RCC 7860 (cell line): ENCODE measurements at regions not wholly inside any gene's neighbourhood (a gene's known extent, or its start where the extent isn't known, plus 50 kb on each side); places are given as distances from the start of the nearest gene placed in this dataset.
"Not testable (repeated sequence)": the region's sequence is repeated elsewhere in the genome, so short reads cannot be mapped to it uniquely, and the experiment has no call there.

Source experiments
- DNase-seq: peaks from one replicate; pipeline ENCODE4 v3.0.0-alpha.2; 2015; ENCODE audit warnings: low spot score
- FAIRE-seq: peaks from 2 replicates; lab custom pipeline; 2012; peaks lifted over from hg19 to GRCh38; lab: Jason Lieb, UNC

DNA sequence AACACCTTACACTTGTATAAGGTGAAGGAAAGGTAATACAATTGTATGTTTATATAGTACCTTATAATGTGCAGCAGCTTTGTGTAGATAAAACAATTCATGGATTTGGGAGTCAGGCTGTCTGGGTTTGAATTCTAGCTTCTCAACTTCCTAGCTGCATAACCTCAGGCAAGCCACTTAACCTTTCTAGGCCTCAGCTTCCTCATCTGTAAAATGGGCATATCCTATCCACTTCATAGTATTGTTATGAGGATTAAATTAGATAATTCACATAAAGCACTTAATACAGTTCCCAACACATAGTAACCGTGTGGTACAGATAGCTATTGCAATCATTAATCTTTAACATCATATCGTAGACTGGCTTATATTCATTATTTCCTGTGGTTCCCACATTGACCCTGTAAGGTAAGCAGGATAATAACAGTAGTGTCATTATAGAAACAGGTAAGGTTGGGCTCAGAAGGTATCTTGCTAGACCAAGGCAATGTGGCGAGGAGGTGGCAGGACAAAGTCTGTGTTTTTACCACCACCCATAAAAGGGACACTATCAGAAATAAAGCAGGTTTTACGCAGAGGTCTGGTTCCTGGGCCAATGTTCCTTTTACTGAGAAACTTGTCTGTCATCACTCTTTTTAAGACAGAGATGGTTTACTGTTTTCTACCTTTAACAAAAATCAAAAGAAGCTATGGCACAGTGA is 334.1 kb downstream of the RRAGC start:
- no peak for DNase-seq
- FAIRE-seq = no peak

DNA sequence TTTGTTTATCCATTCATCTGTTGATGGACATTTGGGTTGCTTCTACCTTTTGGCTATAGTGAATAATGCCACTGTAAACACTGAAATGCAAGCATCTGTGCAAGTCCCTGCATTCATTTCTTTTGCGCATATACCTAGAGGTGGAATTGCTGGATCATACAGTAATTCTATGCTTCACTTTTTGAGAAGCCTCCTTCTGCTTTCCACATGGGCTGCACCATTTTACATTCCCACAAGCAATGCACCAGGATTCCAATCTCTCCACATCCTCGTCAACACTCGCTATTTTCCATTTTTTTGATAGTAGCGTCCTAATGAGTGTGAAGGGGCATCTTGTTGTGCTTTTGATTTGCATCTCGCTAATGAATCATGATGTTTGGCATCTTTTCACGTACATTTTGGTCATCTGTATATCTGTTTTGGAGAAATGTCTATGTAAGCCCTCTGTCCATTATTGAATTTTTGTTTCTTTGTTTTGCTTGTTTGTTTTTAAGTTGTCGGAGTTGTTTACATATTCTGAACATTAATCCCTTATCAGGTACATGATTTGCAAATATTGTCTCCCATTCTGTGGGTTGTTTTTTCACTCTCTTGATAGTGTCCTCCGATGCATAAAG is 335.4 kb downstream of the RRAGC start:
- no peak for FAIRE-seq
- DNase-seq = no peak

DNA sequence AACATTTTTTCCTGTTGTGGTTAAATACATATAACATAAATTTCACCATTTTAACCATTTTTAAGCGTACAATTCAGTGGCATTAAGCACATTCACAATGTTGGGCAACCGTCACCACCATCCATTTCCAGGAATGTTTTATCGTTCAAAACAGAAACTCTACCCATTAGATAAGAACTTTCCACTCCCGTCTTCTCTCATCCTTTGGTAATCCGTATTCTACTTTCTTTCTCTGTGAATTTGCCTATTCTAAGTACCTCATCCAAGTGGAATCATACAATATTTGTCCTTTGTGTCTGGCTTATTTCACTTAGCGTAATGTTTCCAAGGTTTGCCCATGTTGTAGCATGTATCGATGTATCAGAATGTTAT is 336.0 kb downstream of the RRAGC start:
- no peak for FAIRE-seq

GRCh38 chr1:38522915-38523567 is 336.5 kb downstream of the RRAGC start:
- DNase-seq (no peak), FAIRE-seq (no peak)

More for the DNA sequence above, 336.0 kb downstream of the RRAGC start:
- DNase-seq = no peak

GRCh38 chr1:38516560-38516959 is 343.0 kb downstream of the RRAGC start:
- FAIRE-seq (no peak), DNase-seq (no peak)

- DNase-seq = no peak
- no peak for FAIRE-seq
These were observed 346.8 kb downstream of the RRAGC start for GRCh38 chr1:38512789-38513188.

DNA sequence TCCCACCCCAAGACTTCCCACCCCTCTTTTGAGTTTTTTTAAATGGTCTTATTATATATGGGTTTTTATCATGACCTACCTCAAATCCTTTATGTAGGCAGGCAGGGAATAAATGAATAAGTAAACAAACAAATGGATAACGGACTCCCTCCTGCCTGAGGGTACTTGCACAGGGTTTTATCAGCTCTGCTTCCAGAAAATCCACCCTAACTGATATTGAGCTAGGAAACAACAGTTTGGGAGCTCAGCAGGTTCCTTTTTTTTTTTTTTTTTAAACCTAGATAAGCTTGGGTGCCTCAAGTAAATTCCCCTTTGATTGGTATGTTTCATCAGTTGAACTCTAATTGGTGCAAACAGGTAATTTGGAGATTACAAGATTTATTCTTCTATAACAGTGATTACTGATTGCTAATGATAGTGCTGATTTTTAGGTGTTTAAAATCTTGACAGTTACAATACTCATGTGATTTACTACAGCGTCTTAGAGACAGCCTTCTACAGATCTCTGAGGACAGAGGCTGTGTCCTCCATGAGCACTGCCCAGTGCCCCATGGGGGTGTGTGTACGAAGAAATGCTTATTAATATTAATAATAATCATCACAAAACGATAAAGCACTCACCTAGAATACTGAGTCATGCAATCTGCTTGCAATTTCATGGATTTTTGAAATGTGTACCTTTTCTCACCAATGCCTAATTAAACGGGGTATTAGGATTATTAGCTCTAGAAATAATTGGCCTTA is 347.4 kb downstream of the RRAGC start:
- FAIRE-seq = no peak
- DNase-seq = no peak

GRCh38 chr1:38508232-38508631 is 351.3 kb downstream of the RRAGC start:
- FAIRE-seq (no peak), DNase-seq (no peak)

DNA sequence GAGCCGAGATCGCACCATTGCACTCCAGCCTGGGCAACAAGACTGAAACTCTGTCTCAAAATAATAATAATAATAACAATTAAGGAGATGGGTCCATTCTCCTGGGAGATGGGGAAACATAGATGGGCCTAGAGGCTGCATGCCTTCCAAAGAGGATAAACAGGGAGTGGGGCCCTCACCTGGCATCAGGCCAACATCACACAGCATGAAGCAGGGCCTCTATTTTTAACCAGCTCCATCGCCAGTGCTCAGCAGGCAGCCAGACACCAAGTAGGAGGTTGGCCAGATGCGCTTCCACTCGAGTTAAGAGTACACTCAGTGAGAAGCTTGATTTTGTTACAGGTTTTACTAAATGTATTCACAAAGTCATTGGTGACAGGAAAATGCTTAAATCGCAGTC is 352.0 kb downstream of the RRAGC start:
- no peak for FAIRE-seq
- DNase-seq = no peak

GRCh38 chr1:38505944-38506343 is 353.6 kb downstream of the RRAGC start:
- FAIRE-seq (no peak), DNase-seq (no peak)

DNA sequence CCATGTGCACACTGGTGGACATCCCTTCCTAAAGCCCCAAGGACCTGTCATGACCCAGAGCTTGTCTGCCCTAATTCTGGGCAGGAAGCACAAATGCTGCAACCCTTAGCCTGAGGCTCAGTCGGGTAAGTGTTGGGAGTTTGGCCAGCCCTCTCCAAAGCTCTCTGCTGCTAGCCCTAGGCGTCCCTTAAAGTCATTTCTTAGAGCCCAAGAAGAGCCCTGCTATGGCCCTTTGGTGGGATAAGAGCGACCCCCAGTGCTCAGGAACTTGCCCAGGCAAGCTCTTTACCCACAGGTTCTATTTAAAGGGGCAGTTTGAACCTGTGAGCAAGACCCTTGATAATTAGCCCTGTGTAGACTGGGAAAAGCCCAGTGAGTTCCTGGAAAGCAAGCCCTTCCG is 356.8 kb downstream of the RRAGC start:
- no peak for FAIRE-seq
- DNase-seq = no peak

DNA sequence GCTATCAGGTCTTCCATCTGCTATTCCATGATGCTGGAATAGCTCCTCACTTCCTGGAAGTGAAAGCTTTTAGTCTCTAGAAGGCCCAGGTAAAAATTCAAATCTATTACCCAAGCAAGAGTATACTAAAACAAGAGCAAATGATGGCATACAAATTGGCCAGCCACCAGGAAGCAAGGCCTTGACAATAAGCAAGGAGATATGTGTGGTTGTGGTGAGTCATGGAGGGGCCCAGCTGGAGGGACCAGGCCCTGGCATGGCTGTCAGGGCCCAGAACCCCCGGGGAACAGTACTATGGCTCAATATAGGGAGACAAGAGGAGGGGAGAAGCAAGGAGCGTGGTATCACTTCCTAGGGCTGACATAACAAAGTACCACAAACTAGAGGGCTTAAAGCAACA is 358.7 kb downstream of the RRAGC start:
- DNase-seq (no peak), FAIRE-seq (no peak)

DNA sequence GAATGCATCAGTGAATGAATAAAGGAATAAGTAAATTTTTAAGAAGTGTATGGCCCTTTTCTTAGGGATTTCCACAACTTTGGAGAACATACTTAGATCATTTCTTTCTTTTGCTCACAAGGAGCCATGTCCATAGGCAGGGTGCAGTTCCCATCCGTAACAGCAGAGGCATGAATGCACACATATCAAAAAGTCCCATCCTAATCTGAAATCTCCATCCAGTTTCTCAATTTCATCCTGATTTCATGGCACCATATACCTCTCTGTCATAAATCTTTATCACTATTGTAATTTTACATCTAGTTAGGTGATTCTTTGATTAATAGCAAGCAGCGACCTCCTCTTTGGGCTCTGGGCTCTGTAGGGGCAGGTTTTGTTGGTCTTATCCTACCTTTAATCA is 359.2 kb downstream of the RRAGC start:
- DNase-seq = no peak
- FAIRE-seq = no peak

DNA sequence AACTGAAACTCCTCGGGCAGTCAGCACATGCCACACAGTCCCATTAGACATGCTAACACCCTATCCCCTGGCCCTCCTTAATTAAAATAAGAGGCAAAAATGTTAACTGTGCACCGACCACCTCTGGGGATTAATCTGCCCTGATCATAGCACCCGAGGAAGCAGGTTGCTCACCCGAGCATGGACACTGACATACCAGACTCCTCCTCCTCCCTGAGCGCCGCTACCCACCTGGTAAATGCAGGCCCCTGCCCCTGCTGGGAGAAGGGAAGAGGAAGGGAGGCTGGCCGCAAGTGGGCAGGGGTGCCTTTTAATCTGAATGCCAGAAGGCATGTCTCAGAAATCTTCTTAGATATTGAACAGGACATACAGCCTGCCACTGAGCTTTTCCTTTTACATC is 360.9 kb downstream of the RRAGC start:
- no peak for DNase-seq
- no peak for FAIRE-seq

DNA sequence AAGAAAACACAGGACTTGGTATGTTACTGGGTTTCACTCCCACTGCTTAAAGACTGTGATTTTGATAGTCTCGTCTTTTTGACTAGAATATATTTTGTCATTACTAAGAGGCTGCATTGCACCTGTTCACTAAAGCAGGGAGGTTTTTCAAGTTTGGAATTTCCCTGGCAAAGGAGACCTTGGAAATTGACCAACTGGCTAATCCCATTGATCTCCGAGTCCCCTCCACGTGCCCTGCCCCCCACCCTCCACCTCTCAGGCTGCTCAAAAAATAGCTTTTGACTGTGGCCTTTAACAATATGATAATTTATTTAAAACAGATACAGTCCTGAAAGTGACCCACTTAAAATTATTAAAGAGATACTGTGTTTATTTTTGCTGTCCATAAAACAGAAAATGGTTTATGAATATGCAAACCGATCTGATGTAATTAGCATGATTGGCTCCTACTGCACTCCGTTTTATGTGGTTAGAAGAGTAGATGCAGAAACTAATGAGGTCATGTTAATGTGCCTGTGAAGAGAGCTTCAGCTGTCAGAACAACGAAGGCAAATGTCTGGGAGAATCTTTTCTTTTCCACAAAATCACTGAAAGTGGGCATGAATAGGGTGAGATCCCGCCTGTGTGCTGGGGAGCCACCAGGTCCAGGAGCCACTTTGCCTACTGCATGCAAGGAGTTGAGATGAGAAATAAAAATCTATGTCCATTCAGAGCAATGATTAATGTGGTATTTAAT is 361.5 kb downstream of the RRAGC start:
- FAIRE-seq (no peak), DNase-seq (no peak)

GRCh38 chr1:38493306-38493705 is 366.3 kb downstream of the RRAGC start:
- not testable (repeated sequence) for FAIRE-seq, DNase-seq

DNA sequence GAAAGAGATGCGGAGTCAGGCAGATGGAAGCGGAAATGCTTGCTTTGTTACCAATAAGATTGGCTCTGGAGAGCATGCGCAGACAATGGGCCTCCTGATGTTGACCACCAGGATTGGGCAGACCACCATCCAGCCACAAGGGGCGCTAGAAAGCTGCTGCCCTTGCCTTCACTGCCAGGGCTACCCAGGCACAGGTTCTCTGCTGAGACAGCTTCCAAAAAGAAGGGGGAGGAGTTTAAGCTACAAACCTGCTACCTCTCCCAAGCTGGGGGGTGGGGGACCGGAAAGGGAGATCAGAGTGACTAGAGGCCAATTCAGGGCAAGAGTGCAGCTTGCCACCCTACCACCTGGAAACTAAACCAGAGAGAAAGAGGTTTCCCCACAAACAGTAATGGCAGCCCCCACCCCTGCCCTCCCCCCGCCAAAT is 369.7 kb downstream of the RRAGC start:
- FAIRE-seq (no peak), DNase-seq (no peak)

GRCh38 chr1:38488162-38488898 is 371.2 kb downstream of the RRAGC start:
- DNase-seq = no peak

GRCh38 chr1:38487396-38487795 is 372.2 kb downstream of the RRAGC start:
- FAIRE-seq (no peak), DNase-seq (no peak)

More at GRCh38 chr1:38488162-38488898, 371.2 kb downstream of the RRAGC start:
- FAIRE-seq = no peak

GRCh38 chr1:38486085-38486484 is 373.5 kb downstream of the RRAGC start:
- no peak for DNase-seq
- no peak for FAIRE-seq
